H7 (cell line): ENCODE measurements at regions not wholly inside any gene's neighbourhood (a gene's known extent, or its start where the extent isn't known, plus 50 kb on each side); places are given as distances from the start of the nearest gene placed in this dataset.
A peak's percentile ranks its signal among the peaks of the same experiment; 100 is the strongest.

Experiments used
- DNase-seq: peaks from one replicate; pipeline ENCODE4 v3.0.0; 2012
- H3K27me3 ChIP-seq: 2 replicates; pipeline ENCODE4 v1.6.0; 2011; ENCODE audit warnings: mild to moderate bottlenecking, low read length; ENCODE audit not compliant: control insufficient read depth, insufficient read depth
- H3K36me3 ChIP-seq: replicated peaks from 2 replicates; pipeline ENCODE4 v1.5.1; 2011; ENCODE audit warnings: low read length; ENCODE audit not compliant: control insufficient read depth, insufficient read depth
- H3K4me3 ChIP-seq: 2 replicates; pipeline ENCODE4 v1.5.1; 2011; ENCODE audit warnings: low read depth, mild to moderate bottlenecking, control low read depth, low read length, moderate library complexity; ENCODE audit not compliant: insufficient read depth

DNA sequence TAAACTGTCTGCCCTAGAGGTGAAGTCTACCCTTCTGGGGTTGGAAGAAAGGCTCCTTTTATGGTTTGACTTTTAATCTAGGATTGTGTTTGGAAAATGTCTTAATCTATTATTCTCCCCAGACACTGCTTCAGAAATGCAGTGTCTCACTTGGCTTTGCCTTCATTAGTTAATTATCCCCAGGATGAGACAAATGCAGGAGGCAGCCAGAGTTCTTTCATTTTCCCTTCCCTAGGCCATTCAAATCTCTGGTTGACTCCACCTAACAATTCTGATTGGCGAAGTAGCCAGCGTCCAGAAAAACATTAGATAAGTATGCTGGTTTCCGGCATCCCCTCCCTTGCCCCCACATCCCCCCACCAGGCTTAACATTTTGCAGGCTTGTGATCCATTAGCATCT lies 325.8 kb upstream of the PBX1 start:
- DNase-seq = no peak
- Histone ChIP-seq H3K27me3 (no peaks in the 10 kb centered on the region), H3K4me3 (no peak overlapping the region)

DNA sequence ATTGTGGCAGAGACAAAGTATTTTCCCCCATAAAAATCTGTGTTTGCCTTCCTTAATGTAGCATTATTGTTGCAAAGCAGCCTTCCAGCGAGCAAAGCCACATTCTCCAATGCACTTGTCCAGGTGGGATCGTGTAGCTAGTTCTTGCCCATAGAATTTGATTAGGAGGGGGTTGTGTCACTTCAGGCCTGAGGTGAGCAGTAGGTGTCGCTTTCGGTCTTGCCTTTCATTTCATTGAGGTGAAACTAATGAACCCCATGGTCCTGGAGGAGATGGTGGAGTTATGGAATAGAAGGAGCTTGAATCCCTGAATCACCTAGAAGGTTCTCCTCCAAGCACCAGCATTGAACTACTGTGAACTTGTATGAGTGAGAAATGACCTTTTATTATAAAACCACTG lies 318.9 kb upstream of the PBX1 start:
- Histone ChIP-seq H3K36me3 (no peaks in the 10 kb centered on the region), H3K4me3 (no peak overlapping the region), H3K27me3 (no peaks in the 10 kb centered on the region)
- DNase-seq = peak; percentile 30

More for the DNA sequence above, 325.8 kb upstream of the PBX1 start:
- H3K36me3 ChIP-seq = no peaks in the 10 kb centered on the region

DNA sequence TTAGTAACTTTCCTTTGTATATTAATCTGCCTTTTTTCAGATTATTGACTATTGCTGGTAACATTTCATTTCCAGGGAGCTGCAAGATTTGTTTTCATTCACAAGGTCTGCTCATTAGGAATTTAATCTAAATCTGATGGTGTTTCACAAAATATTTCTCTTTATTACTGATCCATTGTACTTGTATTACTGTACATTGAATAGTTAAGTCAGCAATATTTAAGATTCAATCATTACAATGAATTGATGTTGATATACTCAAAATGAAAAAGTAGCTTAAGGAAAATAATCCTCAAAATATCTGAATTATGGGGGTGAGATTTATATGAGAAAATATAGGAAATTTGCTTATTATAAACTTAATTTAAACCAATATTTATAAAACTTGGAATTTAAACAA lies 308.6 kb upstream of the PBX1 start:
- H3K4me3 ChIP-seq = no peak overlapping the region
- H3K27me3 ChIP-seq = no peaks in the 10 kb centered on the region
- DNase-seq = no peak
- H3K36me3 ChIP-seq = no peaks in the 10 kb centered on the region

DNA sequence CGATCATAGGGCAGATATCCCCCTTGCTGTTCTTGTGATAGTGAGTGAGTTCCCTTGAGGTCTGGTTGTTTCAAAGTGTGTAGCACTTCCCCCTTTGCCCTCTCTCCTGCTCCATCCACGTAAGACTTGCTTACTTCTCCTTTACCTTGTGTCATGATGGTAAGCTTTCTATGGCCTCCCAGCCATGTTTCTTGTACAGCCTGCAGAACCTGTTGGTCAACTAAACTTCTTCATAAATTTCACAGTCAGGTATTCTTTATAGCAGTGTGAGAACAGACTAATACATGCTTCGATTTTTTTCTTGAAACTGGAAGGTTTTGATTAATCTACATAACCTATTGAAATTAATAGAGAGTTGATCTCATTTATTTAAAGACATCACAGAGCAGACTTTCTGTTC lies 302.5 kb upstream of the PBX1 start:
- Histone ChIP-seq H3K4me3 (no peak overlapping the region), H3K36me3 (no peaks in the 10 kb centered on the region), H3K27me3 (no peaks in the 10 kb centered on the region)
- no peak for DNase-seq

DNA sequence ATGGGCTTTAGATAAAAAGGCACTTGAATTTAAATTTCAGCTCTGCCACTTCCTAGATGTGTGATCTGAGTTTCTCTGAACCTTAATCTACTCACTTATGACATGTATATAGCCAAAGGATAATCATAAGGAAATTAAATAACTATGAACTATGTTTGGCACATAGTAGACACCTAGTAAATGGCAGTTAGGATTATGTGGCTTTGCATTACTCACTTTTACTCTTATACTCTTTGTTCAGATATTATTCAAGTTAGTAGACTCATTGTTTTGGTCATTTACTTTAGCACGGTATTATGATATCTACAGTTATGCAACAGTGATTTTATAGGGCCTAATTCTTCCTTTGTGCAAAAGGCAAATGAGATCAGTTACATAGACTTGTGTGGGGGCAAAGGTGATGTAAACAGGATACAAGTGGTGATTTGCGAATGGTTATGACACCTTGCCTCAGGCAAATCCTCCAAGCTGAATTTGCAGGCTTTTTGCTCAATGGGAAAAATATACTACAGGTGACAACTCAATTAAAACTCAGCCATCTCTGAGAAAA lies 297.2 kb upstream of the PBX1 start:
- Histone ChIP-seq H3K36me3 (no peaks in the 10 kb centered on the region), H3K4me3 (no peak overlapping the region), H3K27me3 (no peaks in the 10 kb centered on the region)
- no peak for DNase-seq

DNA sequence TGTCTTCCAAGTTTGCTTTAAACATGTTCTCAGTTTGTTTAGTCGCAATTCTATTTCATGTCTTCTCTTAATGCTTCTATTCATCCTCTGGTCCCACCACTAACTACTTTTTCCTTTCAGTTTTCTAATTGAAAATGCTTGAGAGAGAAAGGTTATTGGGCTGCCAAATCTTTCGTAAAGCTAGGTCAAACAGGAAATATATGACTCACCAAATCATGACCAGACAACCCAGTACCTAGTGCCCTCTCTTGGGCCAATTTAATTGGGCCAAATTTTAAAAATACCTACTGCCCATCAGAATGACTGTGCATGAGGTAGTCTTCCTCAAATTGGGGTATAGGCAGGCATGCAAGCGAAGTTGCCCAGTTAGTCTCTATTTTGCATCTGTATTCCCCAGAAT lies 295.4 kb upstream of the PBX1 start:
- Histone ChIP-seq H3K27me3 (no peaks in the 10 kb centered on the region), H3K36me3 (no peaks in the 10 kb centered on the region), H3K4me3 (no peak overlapping the region)
- DNase-seq = no peak

DNA sequence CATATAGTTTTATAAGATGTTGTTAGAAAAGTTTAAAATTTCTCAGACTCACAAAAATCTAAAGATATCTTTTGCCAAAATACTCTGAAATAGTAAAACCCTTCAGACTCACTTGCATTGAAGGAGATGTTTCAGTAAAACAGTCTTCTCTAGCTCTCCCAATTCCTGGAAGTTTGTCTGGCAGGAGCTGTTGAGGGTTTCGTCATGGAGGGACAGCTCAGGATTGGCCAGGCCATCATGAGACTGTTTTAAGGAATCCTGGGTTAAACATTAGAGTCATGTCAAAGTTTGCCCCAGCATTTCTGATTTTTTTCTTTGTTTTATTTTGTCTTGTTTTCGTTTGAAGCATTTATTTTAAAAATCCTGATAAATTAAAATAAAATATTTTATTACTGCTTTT lies 293.8 kb upstream of the PBX1 start:
- DNase-seq = no peak
- Histone ChIP-seq H3K4me3 (no peak overlapping the region), H3K27me3 (no peaks in the 10 kb centered on the region), H3K36me3 (no peaks in the 10 kb centered on the region)

DNA sequence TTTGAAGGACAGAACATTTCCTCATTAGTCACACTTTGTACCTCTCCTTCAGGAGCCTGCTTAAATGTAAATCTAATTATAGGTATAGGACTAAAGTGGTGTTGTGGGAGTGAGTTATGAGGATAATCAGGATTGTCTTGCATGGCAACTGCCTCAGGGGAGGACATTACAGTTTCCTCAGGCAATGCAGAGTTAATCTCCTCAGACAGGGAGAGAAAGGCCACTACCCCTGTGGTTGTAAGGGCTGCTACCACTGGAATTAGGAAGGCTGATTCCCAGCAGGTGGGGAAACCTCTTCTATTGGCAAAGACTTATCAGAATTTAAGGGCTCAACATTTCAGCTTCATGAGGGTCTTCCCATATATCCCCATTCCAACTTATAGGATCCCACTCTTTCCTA lies 286.8 kb upstream of the PBX1 start:
- Histone ChIP-seq H3K4me3 (no peak overlapping the region), H3K36me3 (no peaks in the 10 kb centered on the region), H3K27me3 (no peaks in the 10 kb centered on the region)
- no peak for DNase-seq

DNA sequence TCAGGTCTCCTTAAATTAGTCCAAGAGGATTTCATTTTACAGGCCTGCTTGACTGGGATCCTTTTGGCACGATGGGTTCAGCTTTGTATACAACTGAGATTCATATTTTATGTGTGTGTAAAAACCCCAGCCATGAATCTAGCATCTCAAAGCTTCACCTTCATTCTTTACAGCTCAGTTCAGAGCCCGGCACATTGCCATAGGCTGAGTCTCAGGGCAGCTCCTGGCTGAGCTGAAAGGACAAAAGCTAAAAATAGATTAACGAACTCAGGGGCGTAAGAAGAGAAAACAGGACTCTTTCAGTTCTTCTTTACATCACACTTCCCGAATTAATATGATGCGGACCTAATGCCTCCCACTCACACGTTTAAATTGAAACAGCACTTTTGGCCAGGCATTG lies 262.8 kb upstream of the PBX1 start:
- Histone ChIP-seq H3K36me3 (no peaks in the 10 kb centered on the region), H3K4me3 (no peak overlapping the region), H3K27me3 (peaks cover 21% of the 10 kb centered on the region)
- DNase-seq = no peak

DNA sequence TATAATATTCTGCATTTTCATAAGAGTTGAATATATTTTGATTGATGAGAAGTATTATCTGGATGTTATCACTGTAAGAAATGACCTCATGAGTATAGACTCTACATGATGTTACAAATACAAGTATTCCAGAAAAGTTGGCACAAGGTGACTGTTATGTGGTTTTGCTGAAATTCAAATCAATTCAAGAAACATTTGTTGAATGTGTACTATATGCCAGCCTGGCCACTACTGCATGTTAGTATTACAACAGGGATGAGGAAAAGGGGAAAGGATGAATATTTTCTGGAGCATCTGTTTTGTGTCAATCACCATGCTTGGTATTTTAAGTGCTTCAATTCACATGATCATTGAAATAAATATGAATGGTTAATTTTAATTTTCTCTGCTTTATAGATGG lies 250.9 kb upstream of the PBX1 start:
- Histone ChIP-seq H3K27me3 (no peaks in the 10 kb centered on the region), H3K4me3 (no peak overlapping the region), H3K36me3 (no peaks in the 10 kb centered on the region)
- no peak for DNase-seq

DNA sequence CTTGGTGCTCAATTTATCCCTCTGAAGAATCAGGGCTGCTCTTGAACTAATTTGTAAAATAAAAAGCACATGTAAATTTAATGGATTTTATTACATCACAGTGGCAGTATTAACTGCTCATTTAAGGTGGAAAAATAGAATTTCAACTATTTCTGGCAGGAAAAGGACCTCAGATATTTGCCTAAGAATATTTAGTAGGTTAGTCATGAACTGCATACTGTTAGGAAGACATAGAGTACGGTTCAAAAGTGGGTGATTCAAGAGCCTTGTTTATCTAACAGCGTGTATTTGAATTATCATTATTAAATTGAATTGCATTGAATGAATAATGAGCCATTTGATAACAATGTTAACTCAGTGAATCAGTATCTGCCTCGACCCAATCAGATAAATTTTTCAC lies 248.8 kb upstream of the PBX1 start:
- no peak for DNase-seq
- no peaks in the 10 kb centered on the region for H3K36me3 ChIP-seq
- H3K4me3 ChIP-seq = no peak overlapping the region
- no peaks in the 10 kb centered on the region for H3K27me3 ChIP-seq

DNA sequence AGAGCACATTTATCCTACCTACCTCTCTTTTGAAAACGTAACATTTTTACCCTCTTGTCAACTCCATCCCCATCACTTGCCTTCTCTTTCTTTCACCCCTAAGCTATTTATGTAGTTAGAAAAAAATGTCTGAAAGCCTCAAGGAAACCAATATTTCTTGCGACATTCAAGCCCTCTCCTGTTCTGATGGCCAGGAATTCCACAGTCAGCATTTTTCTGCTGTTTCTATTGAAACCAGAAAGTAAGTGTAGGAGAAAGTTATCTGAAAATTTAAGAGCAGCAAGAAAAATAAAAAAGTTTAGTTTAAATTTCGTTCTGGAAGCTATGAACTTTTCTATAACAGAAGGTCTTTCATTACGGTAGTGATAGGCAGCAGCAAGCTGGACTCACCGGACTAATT lies 247.6 kb upstream of the PBX1 start:
- H3K36me3 ChIP-seq = no peaks in the 10 kb centered on the region
- no peak for DNase-seq
- no peak overlapping the region for H3K4me3 ChIP-seq
- no peaks in the 10 kb centered on the region for H3K27me3 ChIP-seq

DNA sequence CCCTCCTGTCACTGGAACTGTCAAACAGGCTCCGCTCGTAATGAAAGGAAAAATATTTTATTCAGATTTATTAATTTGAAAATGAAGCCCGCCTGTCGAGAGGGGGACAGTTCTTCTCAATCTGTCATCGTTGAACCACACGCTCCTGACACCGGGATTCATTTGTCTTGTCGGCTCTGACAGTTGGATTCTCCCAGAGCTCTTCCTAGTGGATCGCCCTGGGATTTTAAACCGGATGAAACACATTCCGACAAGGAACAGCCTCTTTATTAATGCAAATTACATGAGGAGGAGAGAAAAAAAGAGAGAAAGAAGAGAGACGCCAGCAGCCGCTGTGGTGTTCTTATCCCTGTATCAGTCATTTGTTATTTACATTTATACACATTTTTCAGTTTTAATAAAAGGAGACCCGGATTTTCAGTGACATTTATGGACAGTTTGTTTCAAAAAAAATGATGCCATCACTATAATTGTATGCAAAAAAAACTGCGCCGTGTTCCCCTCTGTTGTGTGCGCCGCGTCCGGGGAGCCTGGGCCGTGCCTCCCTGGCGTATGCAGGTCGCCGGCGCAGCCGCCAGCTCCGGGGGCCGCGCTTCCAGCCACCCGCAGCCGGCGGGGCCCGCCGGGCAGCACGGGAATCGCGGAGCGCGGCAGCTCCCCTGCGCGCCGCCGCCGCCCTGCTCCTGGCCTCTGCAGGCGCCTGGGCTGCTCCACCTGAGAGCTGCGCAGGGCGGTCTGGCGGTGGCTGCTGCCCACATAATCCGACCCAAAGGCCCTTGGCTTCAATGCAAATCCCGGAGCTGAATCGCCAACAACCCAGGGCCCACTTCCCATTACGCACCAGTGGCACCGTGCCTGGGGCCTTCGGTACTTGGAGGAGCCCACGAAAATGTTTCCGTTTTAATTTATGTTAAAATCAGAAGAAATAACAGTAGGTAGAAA lies 237.9 kb upstream of the PBX1 start:
- Histone ChIP-seq H3K36me3 (no peaks in the 10 kb centered on the region), H3K4me3 (peak overlapping the region; percentile 31), H3K27me3 (peaks cover 3% of the 10 kb centered on the region)
- DNase-seq = peak; percentile 82

DNA sequence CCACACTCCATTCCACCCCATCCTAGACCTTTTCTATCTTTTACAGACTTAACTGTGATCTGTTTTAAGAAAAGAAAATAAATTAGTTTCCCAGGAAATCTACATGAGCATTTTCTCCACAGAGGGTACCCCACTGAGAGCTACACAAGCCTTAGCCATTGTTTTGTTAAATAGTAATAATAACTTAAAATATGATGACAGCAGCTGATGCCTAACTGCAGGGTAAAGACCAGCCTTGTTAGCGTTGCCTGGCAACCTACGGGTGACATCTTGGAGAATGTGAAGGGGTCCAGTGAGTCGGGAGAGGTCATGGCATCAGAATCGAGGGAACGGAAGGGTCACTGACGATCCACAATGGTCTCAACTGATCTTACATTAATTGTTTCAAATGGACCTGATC lies 233.2 kb upstream of the PBX1 start:
- Histone ChIP-seq H3K4me3 (no peak overlapping the region), H3K36me3 (no peaks in the 10 kb centered on the region), H3K27me3 (peaks cover 3% of the 10 kb centered on the region)
- DNase-seq = no peak

DNA sequence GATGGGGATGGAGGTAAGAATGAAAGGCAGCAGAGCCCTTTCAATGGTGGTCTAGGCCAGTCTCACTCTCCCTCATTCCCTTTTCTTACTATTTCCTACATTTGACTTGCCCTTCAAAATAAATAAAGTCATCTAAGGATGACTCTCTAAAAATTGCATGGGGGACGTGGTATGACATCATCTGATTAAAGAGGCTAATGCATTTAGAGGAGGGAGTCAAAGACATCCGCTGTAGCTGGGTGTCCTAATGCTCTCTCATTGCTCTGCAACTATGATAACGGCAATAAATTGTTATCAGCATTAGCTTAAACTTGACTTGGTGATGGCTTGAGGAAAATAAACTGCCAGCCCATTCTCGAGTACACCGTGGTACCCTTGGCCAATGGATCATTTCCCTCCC lies 225.6 kb upstream of the PBX1 start:
- Histone ChIP-seq H3K27me3 (no peaks in the 10 kb centered on the region), H3K36me3 (no peaks in the 10 kb centered on the region), H3K4me3 (no peak overlapping the region)
- DNase-seq = no peak
